ENCODE measurements at regions not wholly inside any gene's neighbourhood (a gene's known extent, or its start where the extent isn't known, plus 50 kb on each side); places are given as distances from the start of the nearest gene placed in this dataset.

DNA sequence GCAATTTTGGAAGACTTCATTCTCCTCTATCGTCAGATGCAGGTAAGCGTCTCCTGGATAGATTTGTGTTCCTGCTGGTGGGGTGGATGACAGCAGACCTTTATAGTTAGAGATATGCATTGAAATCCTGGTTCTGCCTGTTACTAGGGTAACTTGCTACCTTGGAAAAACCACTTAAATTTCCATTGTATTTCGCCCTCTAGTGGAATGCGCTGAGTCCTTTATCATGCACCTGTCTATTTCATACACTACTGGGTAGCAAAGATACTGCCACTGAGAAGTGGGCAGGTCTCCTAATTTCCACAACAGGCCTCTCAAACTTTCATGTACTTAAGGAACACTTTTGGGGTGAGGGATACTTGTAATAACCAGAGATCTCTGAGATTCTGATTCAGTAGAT lies 209.5 kb upstream of the SUCLG2 start:
- Mint-ChIP-seq H3K9me3 (peaks cover 0 to 15% (median 3%) of the 10 kb centered on the region in 8 donors), H3K4me1 (peaks cover 0 to 2% (median under 1%) of the 10 kb centered on the region in 4 donors), H3K36me3 (no peaks in the 10 kb centered on the region), H3K27me3 (no peaks in the 10 kb centered on the region), H3K4me3 (no peak overlapping the region), H3K27ac (no peak overlapping the region)
- Histone ChIP-seq H3K36me3 (ENCODE audit: insufficient read depth, low read length) (no peaks in the 10 kb centered on the region), H3K9me3 (ENCODE audit: control insufficient read depth in 1 of 2, low read length in 2 of 2) (no peaks in the 10 kb centered on the region), H3K4me3 (ENCODE audit: low read length in 2 of 2) (no peak overlapping the region), H3K4me1 (ENCODE audit: insufficient read depth, low read length) (no peaks in the 10 kb centered on the region), H3K27me3 (ENCODE audit: insufficient read depth, low read length) (no peaks in the 10 kb centered on the region), H3K27ac (ENCODE audit: low read depth, low read length) (no peak overlapping the region)
- DNase-seq = no peak
- ChIA-PET CTCF (ENCODE audit: partially characterized antibody) (no interaction called here), POLR2A (ENCODE audit: partially characterized antibody) (no interaction called here)
- intact Hi-C loops (cut with micrococcal nuclease) = no loop called here

DNA sequence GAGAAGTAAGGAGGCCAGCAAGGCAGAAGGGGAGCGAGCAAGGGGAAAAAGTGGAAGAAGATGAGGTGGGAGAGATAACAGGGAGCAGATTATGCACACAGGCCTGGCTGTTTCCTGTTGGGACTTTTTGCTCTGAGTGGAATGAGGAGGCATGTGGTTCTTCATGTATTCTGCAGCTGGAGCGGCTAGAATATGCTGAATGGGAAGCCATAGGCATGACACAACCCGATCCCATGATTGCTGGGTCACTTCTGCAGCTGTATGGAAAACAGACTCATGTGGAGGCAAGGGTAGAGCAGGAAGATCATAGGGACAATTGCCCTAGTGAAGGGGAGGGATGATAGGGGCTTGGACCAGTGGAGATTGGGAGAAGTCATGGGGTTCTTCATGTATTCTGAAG lies 206.0 kb upstream of the SUCLG2 start:
- no peak for DNase-seq
- H3K36me3 Mint-ChIP-seq = no peaks in the 10 kb centered on the region
- POLR2A ChIA-PET (ENCODE audit: partially characterized antibody) = no interaction called here
- Histone ChIP-seq H3K36me3 (ENCODE audit: insufficient read depth, low read length) (no peaks in the 10 kb centered on the region), H3K27ac (ENCODE audit: low read depth, low read length) (no peak overlapping the region), H3K27me3 (ENCODE audit: insufficient read depth, low read length) (no peaks in the 10 kb centered on the region), H3K4me3 (ENCODE audit: low read length in 2 of 2) (no peak overlapping the region), H3K9me3 (ENCODE audit: control insufficient read depth in 1 of 2, low read length in 2 of 2) (no peaks in the 10 kb centered on the region), H3K4me1 (ENCODE audit: insufficient read depth, low read length) (no peaks in the 10 kb centered on the region)
- no peaks in the 10 kb centered on the region for H3K27me3 Mint-ChIP-seq
- no peak overlapping the region for H3K4me3 Mint-ChIP-seq
- no peak overlapping the region for H3K27ac Mint-ChIP-seq
- CTCF ChIA-PET (ENCODE audit: partially characterized antibody) = no interaction called here
- peaks cover 1 to 8% (median 5%) of the 10 kb centered on the region in 4 donors for H3K4me1 Mint-ChIP-seq
- H3K9me3 Mint-ChIP-seq = peaks cover 0 to 15% (median 0%) of the 10 kb centered on the region in 8 donors
- intact Hi-C loops (cut with micrococcal nuclease) = no loop called here

DNA sequence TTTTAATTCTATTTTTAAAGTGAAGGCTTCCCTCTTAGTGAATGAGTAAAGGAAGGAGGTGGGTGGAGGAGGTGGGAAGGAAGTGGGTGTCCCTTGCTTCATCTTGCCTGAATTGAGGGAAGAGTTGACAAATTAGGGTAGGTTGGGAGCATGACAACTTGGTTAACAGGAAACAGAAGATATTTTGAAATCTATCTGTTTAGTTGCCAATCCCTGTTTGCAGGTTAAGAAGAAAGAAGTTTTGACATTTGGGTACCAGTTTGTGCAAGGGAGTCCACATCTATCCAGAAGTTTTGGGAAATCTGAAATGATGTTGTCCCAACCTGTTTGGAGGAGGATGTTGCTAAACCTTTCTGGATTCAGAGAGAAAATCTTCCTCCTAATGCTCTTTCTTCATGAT lies 204.1 kb upstream of the SUCLG2 start:
- H3K27ac ChIP-seq (ENCODE audit: low read depth, low read length) = no peak overlapping the region
- H3K27ac Mint-ChIP-seq = peak overlapping the region in 1 of 7 donors; percentile 6
- peaks cover 0 to 15% (median 0%) of the 10 kb centered on the region in 8 donors for H3K9me3 Mint-ChIP-seq
- no peaks in the 10 kb centered on the region for H3K36me3 ChIP-seq (ENCODE audit: insufficient read depth, low read length)
- intact Hi-C loops (cut with micrococcal nuclease) = no loop called here
- no peak overlapping the region for H3K4me3 Mint-ChIP-seq
- H3K4me1 ChIP-seq (ENCODE audit: insufficient read depth, low read length) = no peaks in the 10 kb centered on the region
- no peak overlapping the region for H3K4me3 ChIP-seq (ENCODE audit: low read length in 2 of 2)
- ChIA-PET CTCF (ENCODE audit: partially characterized antibody) (no interaction called here), POLR2A (ENCODE audit: partially characterized antibody) (no interaction called here)
- no peaks in the 10 kb centered on the region for H3K36me3 Mint-ChIP-seq
- H3K9me3 ChIP-seq (ENCODE audit: control insufficient read depth in 1 of 2, low read length in 2 of 2) = no peaks in the 10 kb centered on the region
- H3K27me3 Mint-ChIP-seq = no peaks in the 10 kb centered on the region
- H3K27me3 ChIP-seq (ENCODE audit: insufficient read depth, low read length) = no peaks in the 10 kb centered on the region
- H3K4me1 Mint-ChIP-seq = peaks cover 1 to 8% (median 5%) of the 10 kb centered on the region in 4 donors
- no peak for DNase-seq

DNA sequence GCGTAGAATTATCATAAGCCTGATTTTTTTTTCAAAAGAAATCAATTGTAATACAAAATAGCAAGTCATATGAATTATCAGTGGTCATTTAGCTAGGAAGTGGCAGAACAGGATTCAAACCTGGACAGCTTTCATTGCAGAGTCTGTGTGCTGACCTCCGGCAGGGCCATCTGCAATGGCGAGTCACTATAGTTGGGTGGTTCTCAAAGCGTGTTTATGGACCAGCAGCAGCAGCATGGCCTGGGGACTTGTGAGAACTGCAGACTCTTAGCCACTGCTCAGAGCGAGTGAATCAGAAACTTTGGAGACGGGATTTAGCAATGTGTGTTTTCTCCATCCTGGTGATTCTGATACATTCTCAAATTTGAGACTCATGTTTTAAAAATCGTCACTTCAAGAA lies 202.3 kb upstream of the SUCLG2 start:
- no peak overlapping the region for H3K27ac Mint-ChIP-seq
- no peak for DNase-seq
- H3K27me3 Mint-ChIP-seq = peaks cover 0 to 1% of the 10 kb centered on the region in 2 donors
- Histone ChIP-seq H3K36me3 (ENCODE audit: insufficient read depth, low read length) (no peaks in the 10 kb centered on the region), H3K9me3 (ENCODE audit: control insufficient read depth in 1 of 2, low read length in 2 of 2) (no peaks in the 10 kb centered on the region), H3K27me3 (ENCODE audit: insufficient read depth, low read length) (no peaks in the 10 kb centered on the region), H3K4me3 (ENCODE audit: low read length in 2 of 2) (no peak overlapping the region), H3K27ac (ENCODE audit: low read depth, low read length) (no peak overlapping the region), H3K4me1 (ENCODE audit: insufficient read depth, low read length) (no peaks in the 10 kb centered on the region)
- H3K4me1 Mint-ChIP-seq = peaks cover 1 to 8% (median 5%) of the 10 kb centered on the region in 4 donors
- intact Hi-C loops (cut with micrococcal nuclease) = no loop called here
- POLR2A ChIA-PET (ENCODE audit: partially characterized antibody) = no interaction called here
- peaks cover 0 to 15% (median 0%) of the 10 kb centered on the region in 8 donors for H3K9me3 Mint-ChIP-seq
- no peaks in the 10 kb centered on the region for H3K36me3 Mint-ChIP-seq
- CTCF ChIA-PET (ENCODE audit: partially characterized antibody) = interaction anchor here (1.3 kb wide), 1 partner anchor 743 kb away, joined by 3 read pairs; no protein-coding TSS in a partner anchor
- H3K4me3 Mint-ChIP-seq = no peak overlapping the region

DNA sequence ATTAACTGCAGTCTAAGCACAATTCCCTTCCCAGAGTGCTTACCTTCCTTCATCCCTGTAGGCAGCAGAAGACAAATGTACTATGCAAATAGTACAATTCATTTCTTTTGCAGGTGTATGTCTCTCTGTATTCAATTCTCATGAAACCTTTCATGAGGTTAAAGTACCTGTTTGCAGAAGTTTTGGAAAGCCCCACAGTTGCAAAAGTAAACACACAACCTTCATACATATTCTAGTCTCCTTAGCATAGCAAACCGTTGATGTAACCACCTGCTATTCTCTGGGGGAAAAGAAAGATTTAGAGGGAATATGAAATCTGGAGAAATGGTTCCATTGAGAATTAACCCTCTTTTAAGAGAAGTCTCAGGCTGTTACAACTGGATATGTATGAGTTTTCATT lies 200.3 kb upstream of the SUCLG2 start:
- H3K4me1 Mint-ChIP-seq = peaks cover 1 to 8% (median 5%) of the 10 kb centered on the region in 4 donors
- no peak overlapping the region for H3K4me3 Mint-ChIP-seq
- H3K36me3 Mint-ChIP-seq = no peaks in the 10 kb centered on the region
- POLR2A ChIA-PET (ENCODE audit: partially characterized antibody) = no interaction called here
- no peaks in the 10 kb centered on the region for H3K27me3 ChIP-seq (ENCODE audit: insufficient read depth, low read length)
- no peaks in the 10 kb centered on the region for H3K4me1 ChIP-seq (ENCODE audit: insufficient read depth, low read length)
- peaks cover 0 to 10% (median 0%) of the 10 kb centered on the region in 8 donors for H3K9me3 Mint-ChIP-seq
- H3K36me3 ChIP-seq (ENCODE audit: insufficient read depth, low read length) = no peaks in the 10 kb centered on the region
- no peak for DNase-seq
- no peak overlapping the region for H3K4me3 ChIP-seq (ENCODE audit: low read length in 2 of 2)
- no peak overlapping the region for H3K27ac Mint-ChIP-seq
- no peak overlapping the region for H3K27ac ChIP-seq (ENCODE audit: low read depth, low read length)
- intact Hi-C loops (cut with micrococcal nuclease) = no loop called here
- CTCF ChIA-PET (ENCODE audit: partially characterized antibody) = interaction anchor here (1.4 kb wide), 1 partner anchor 8 kb away, joined by 5 read pairs; no protein-coding TSS in a partner anchor
- H3K27me3 Mint-ChIP-seq = peaks cover 0 to 1% of the 10 kb centered on the region in 2 donors
- no peaks in the 10 kb centered on the region for H3K9me3 ChIP-seq (ENCODE audit: control insufficient read depth in 1 of 2, low read length in 2 of 2)

DNA sequence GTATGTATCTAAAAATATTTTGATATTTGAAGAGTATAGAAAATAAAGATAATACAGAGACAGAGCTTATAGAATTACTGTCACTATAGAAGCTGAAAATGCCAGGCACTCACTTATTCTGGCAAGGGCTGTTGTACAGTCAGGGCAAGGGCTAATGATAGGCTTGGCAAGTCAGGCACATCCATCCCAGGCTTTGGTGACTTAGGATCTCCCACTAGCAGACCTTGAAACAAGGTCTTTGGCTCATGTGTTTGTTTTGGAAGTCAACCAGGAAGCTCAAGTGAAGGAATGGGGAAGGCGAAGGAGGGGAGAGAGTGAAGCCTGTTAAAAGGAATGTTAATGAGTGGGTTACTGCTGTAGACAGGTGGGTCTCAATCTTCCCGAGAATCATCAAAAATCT lies 199.1 kb upstream of the SUCLG2 start:
- Histone ChIP-seq H3K4me1 (ENCODE audit: insufficient read depth, low read length) (no peaks in the 10 kb centered on the region), H3K4me3 (ENCODE audit: low read length in 2 of 2) (no peak overlapping the region), H3K36me3 (ENCODE audit: insufficient read depth, low read length) (no peaks in the 10 kb centered on the region), H3K27ac (ENCODE audit: low read depth, low read length) (no peak overlapping the region), H3K9me3 (ENCODE audit: control insufficient read depth in 1 of 2, low read length in 2 of 2) (no peaks in the 10 kb centered on the region), H3K27me3 (ENCODE audit: insufficient read depth, low read length) (no peaks in the 10 kb centered on the region)
- Mint-ChIP-seq H3K27me3 (peaks cover 0 to 1% of the 10 kb centered on the region in 2 donors), H3K4me3 (no peak overlapping the region), H3K27ac (no peak overlapping the region), H3K9me3 (no peaks in the 10 kb centered on the region), H3K36me3 (no peaks in the 10 kb centered on the region), H3K4me1 (peaks cover 1 to 6% (median 3%) of the 10 kb centered on the region in 4 donors)
- intact Hi-C loops (cut with micrococcal nuclease) = no loop called here
- CTCF ChIA-PET (ENCODE audit: partially characterized antibody) = interaction anchor here (0.9 kb wide), 1 partner anchor 740 kb away, joined by 3 read pairs; no protein-coding TSS in a partner anchor
- DNase-seq = no peak
- POLR2A ChIA-PET (ENCODE audit: partially characterized antibody) = no interaction called here

DNA sequence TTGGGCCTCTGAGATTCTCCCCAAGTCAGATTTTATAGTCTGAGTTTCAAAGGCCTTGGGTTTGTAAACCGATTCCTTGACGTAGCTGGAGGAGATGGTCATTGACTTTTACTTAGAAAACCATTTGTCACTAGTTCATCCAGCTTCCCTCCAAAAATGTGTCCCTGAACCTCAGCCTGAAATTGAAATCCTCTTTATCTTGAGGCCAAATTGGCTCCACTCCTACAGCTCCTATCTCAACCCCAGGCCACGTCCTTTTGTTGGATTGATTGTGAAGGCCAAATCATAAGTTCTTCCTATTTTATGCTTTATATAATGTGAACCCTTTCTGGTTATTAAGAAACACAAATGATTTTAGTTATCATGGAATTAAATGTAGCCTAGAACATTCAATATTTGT lies 193.9 kb upstream of the SUCLG2 start:
- H3K36me3 ChIP-seq (ENCODE audit: insufficient read depth, low read length) = no peaks in the 10 kb centered on the region
- no peaks in the 10 kb centered on the region for H3K4me1 ChIP-seq (ENCODE audit: insufficient read depth, low read length)
- H3K27me3 ChIP-seq (ENCODE audit: insufficient read depth, low read length) = no peaks in the 10 kb centered on the region
- no peak overlapping the region for H3K27ac ChIP-seq (ENCODE audit: low read depth, low read length)
- H3K4me3 ChIP-seq (ENCODE audit: low read length in 2 of 2) = no peak overlapping the region
- H3K9me3 ChIP-seq (ENCODE audit: control insufficient read depth in 1 of 2, low read length in 2 of 2) = no peaks in the 10 kb centered on the region
- Mint-ChIP-seq H3K27ac (no peak overlapping the region), H3K27me3 (peaks cover 0 to 1% of the 10 kb centered on the region in 2 donors), H3K4me1 (no peaks in the 10 kb centered on the region), H3K36me3 (no peaks in the 10 kb centered on the region), H3K4me3 (no peak overlapping the region), H3K9me3 (no peaks in the 10 kb centered on the region)
- intact Hi-C loops (cut with micrococcal nuclease) = no loop called here
- POLR2A ChIA-PET (ENCODE audit: partially characterized antibody) = no interaction called here
- CTCF ChIA-PET (ENCODE audit: partially characterized antibody) = no interaction called here
- DNase-seq = no peak

DNA sequence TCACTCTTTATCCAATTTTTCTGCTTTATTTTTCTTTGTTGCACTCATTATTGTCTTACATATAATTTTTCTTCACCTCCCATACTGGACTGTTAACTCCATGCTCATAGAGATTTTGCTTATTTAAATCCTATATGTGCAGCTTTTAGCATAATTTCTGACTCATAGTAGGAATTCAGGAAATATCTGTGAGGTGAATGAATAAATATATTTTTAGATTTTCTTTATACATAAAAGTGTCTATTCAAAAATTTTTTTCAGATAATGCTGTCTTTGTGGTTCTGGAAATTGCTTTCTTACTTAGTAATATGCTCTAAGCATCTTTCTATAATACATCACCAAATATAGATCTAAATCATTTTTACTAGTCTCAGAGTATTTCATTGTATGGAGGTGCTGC lies 191.8 kb upstream of the SUCLG2 start:
- CTCF ChIA-PET (ENCODE audit: partially characterized antibody) = interaction anchor here (0.9 kb wide), 1 partner anchor 9 kb away, joined by 5 read pairs; no protein-coding TSS in a partner anchor
- peaks cover 0 to 2% of the 10 kb centered on the region in 2 donors for H3K27me3 Mint-ChIP-seq
- Histone ChIP-seq H3K4me3 (ENCODE audit: low read length in 2 of 2) (no peak overlapping the region), H3K27ac (ENCODE audit: low read depth, low read length) (no peak overlapping the region), H3K27me3 (ENCODE audit: insufficient read depth, low read length) (no peaks in the 10 kb centered on the region), H3K9me3 (ENCODE audit: control insufficient read depth in 1 of 2, low read length in 2 of 2) (no peaks in the 10 kb centered on the region), H3K4me1 (ENCODE audit: insufficient read depth, low read length) (no peaks in the 10 kb centered on the region), H3K36me3 (ENCODE audit: insufficient read depth, low read length) (no peaks in the 10 kb centered on the region)
- POLR2A ChIA-PET (ENCODE audit: partially characterized antibody) = no interaction called here
- DNase-seq = no peak
- H3K27ac Mint-ChIP-seq = no peak overlapping the region
- no peaks in the 10 kb centered on the region for H3K4me1 Mint-ChIP-seq
- no peaks in the 10 kb centered on the region for H3K9me3 Mint-ChIP-seq
- H3K36me3 Mint-ChIP-seq = no peaks in the 10 kb centered on the region
- no peak overlapping the region for H3K4me3 Mint-ChIP-seq
- intact Hi-C loops (cut with micrococcal nuclease) = no loop called here

Measured in CD4-positive, alpha-beta memory T cell (primary cell).